RWPE2 (cell line): ENCODE measurements at regions not wholly inside any gene's neighbourhood (a gene's known extent, or its start where the extent isn't known, plus 50 kb on each side); places are given as distances from the start of the nearest gene placed in this dataset.

Experiments
- ATAC-seq: fragments of 200-7000 bp; cut with Tn5 transposase; 3 replicates; pipeline ENCODE4 v1.9.1; 2021; ENCODE audit warnings: low read depth
- DNase-seq: peaks from one replicate; pipeline ENCODE4 v3.0.0-alpha.2; 2020; ENCODE audit warnings: low spot score
- H3K27ac ChIP-seq: fragments of 450-650 bp; 2 replicates; pipeline ENCODE4 v1.5.1; 2017; ENCODE audit warnings: mild to moderate bottlenecking; ENCODE audit not compliant: poor library complexity, severe bottlenecking
- H3K27me3 ChIP-seq: fragments of 250-450 bp; sonication (Bioruptor Pico); 2 replicates; pipeline ENCODE4 v1.5.1; 2021; ENCODE audit warnings: mild to moderate bottlenecking, moderate library complexity; ENCODE audit not compliant: insufficient read depth, poor library complexity, severe bottlenecking
- H3K36me3 ChIP-seq: fragments of 250-450 bp; sonication (Bioruptor Pico); 2 replicates; pipeline ENCODE4 v1.5.1; 2020; ENCODE audit warnings: low read depth, mild to moderate bottlenecking, moderate library complexity
- H3K4me1 ChIP-seq: fragments of 250-450 bp; sonication (Bioruptor Pico); 2 replicates; pipeline ENCODE4 v1.5.1; 2021; ENCODE audit warnings: mild to moderate bottlenecking, moderate library complexity; ENCODE audit not compliant: insufficient read depth, poor library complexity, severe bottlenecking
- H3K4me3 ChIP-seq: fragments of 250-450 bp; sonication (Bioruptor Pico); 2 replicates; pipeline ENCODE4 v1.5.1; 2021; ENCODE audit warnings: mild to moderate bottlenecking, moderate library complexity; ENCODE audit not compliant: severe bottlenecking
- H3K9me3 ChIP-seq: fragments of 250-450 bp; sonication (Bioruptor Pico); 2 replicates; pipeline ENCODE4 v1.5.1; 2021; ENCODE audit warnings: mild to moderate bottlenecking, moderate library complexity; ENCODE audit not compliant: severe bottlenecking
- CTCF ChIP-seq: fragments of 450-650 bp; IDR thresholded peaks from one replicate; pipeline ENCODE4 v1.5.1; 2017; ENCODE audit warnings: mild to moderate bottlenecking, moderate library complexity; ENCODE audit not compliant: poor library complexity, severe bottlenecking

DNA sequence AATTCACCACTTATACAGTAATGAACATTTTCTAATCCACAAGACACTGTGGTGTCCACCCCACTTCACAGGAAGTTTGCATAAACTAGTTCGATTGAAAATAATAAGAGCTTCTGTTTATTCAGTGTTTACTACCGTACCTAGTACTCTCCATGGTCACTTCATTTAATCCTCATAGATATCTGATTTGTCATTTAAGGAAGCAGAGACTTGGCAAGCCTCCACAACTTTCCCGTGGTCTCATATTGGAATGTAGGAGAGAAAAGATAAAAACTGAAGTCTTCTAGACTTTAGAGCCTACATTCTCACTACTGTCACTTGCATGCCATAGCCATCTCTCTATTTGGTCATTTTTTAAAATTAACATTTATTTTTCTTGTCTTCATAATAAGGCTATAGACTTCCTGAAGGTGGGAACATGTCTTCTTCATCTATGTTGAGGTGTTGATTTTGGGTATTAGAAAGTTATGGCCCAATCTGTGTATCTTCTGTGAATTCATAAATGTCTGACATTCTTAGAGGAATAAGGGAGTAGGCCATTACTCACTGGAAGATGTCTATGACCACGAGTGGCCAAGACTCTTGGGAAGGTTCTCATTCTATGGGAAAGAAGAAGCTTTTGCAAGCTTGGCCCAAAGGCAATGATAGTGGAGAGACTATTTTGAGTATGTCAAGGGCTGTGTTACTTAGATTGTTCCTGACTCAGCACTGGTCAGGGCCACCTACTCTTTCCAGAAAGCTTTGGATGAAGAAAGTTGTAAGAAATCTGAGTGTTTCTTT, 423.7 kb downstream of the LRIG3 start:
- Histone ChIP-seq H3K36me3 (no peaks in the 10 kb centered on the region; the same call in 1 of the 2 replicates), H3K27me3 (no peaks in the 10 kb centered on the region), H3K27ac (no peak overlapping the region), H3K4me1 (peaks cover 2% of the 10 kb centered on the region), H3K9me3 (no peaks in the 10 kb centered on the region), H3K4me3 (no peak overlapping the region)
- DNase-seq (no peak), ATAC-seq (no peak)
- no peak for TF ChIP-seq CTCF

DNA sequence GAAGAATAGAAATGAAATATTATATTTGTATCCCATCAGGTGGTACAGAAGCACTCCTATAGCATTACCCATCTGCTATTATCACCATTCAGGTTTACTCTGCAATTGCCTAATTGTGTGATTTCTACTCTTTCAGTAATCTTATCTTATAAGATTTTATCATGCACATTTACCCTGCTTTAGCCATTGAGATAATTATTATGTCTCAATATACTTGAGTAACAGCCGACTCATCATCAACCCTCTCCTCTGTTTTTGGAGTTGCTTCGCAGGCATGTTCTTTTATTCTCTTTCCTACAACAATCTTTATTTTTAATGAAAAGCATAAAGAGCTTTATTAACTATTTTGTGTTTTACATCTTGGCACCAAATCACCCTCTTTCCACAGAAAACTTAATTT, 419.9 kb downstream of the LRIG3 start:
- H3K36me3 ChIP-seq, result no peaks in the 10 kb centered on the region
- TF ChIP-seq CTCF, result no peak
- H3K27me3 ChIP-seq, result no peaks in the 10 kb centered on the region
- ATAC-seq, result peak; percentile 27; the same call in 1 of the 3 replicates
- no peaks in the 10 kb centered on the region for H3K9me3 ChIP-seq
- H3K4me1 ChIP-seq, result peaks cover 15% of the 10 kb centered on the region
- no peak overlapping the region for H3K4me3 ChIP-seq
- H3K27ac ChIP-seq, result no peak overlapping the region
- no peak for DNase-seq

DNA sequence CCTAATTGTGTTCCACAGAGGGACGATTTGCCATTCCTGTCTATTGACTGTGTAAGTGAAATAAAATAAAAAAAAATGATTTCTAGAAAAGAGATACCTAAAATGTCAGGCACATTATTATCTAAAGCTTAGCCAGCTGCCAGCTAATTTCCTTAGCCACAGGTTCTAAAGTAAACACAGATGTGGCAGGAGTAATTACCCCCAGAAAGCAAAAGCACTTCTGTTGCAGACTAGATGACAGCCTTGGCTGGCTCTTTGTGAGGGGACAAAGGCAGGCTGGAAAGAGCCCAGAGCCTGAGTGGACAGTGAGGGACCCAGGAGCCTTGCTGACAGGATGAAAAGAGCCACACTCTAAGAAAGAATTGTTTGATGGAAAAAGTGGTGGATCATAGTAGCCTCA, 418.1 kb downstream of the LRIG3 start:
- Histone ChIP-seq H3K27me3 (no peaks in the 10 kb centered on the region), H3K4me3 (no peak overlapping the region), H3K9me3 (no peaks in the 10 kb centered on the region), H3K36me3 (no peaks in the 10 kb centered on the region), H3K4me1 (peaks cover 15% of the 10 kb centered on the region), H3K27ac (no peak overlapping the region)
- DNase-seq (no peak), ATAC-seq (no peak; the same call in 2 of the 3 replicates)
- TF ChIP-seq CTCF, result no peak

GRCh38 chr12:58502841-58503240, 417.5 kb downstream of the LRIG3 start:
- Histone ChIP-seq H3K9me3 (no peaks in the 10 kb centered on the region), H3K36me3 (no peaks in the 10 kb centered on the region), H3K27me3 (no peaks in the 10 kb centered on the region), H3K4me1 (peaks cover 15% of the 10 kb centered on the region), H3K4me3 (no peak overlapping the region), H3K27ac (no peak overlapping the region)
- ATAC-seq, result no peak
- no peak for DNase-seq
- no peak for TF ChIP-seq CTCF

GRCh38 chr12:58503731-58504130, 416.6 kb downstream of the LRIG3 start:
- no peaks in the 10 kb centered on the region for H3K9me3 ChIP-seq
- no peak for DNase-seq
- no peaks in the 10 kb centered on the region for H3K36me3 ChIP-seq
- no peak for ATAC-seq
- H3K27ac ChIP-seq, result peak overlapping the region; percentile 18
- no peak overlapping the region for H3K4me3 ChIP-seq
- no peak for TF ChIP-seq CTCF
- peaks cover 15% of the 10 kb centered on the region for H3K4me1 ChIP-seq
- H3K27me3 ChIP-seq, result no peaks in the 10 kb centered on the region
